GM12864 (cell line): ENCODE measurements at regions not wholly inside any gene's neighbourhood (a gene's known extent, or its start where the extent isn't known, plus 50 kb on each side); places are given as distances from the start of the nearest gene placed in this dataset.

Experiments used
- DNase-seq: peaks from one replicate; pipeline ENCODE4 v3.0.0-alpha.2; 2011; ENCODE audit warnings: low read depth
- H3K4me3 ChIP-seq: 2 replicates; pipeline ENCODE4 v1.5.1; 2011; ENCODE audit warnings: mild to moderate bottlenecking, low read depth, low read length, control low read depth
- CTCF ChIP-seq: IDR thresholded peaks from 2 replicates; pipeline ENCODE4 v1.5.1; 2011; ENCODE audit warnings: low read depth, mild to moderate bottlenecking, moderate library complexity, low read length, control low read depth, inconsistent platforms; ENCODE audit errors: missing control alignments

- H3K4me3 ChIP-seq = no peak overlapping the region
- DNase-seq = no peak
- TF ChIP-seq CTCF = no peak
Measured at GRCh38 chr20:51217347-51218045, 194.6 kb upstream of the KCNG1 start.

- H3K4me3 ChIP-seq = no peak overlapping the region
- no peak for TF ChIP-seq CTCF
- DNase-seq = no peak
Measured at GRCh38 chr20:51216850-51217249, 193.9 kb upstream of the KCNG1 start.

- no peak for TF ChIP-seq CTCF
- DNase-seq = no peak
- no peak overlapping the region for H3K4me3 ChIP-seq
Measured at GRCh38 chr20:51212816-51213215, 189.9 kb upstream of the KCNG1 start.

- no peak for DNase-seq
- no peak overlapping the region for H3K4me3 ChIP-seq
- TF ChIP-seq CTCF = no peak
Measured at GRCh38 chr20:51211191-51211590, 188.3 kb upstream of the KCNG1 start.

- H3K4me3 ChIP-seq = no peak overlapping the region
- no peak for TF ChIP-seq CTCF
Measured at GRCh38 chr20:51210084-51210483, 187.2 kb upstream of the KCNG1 start.

GRCh38 chr20:51208162-51208561 lies 185.3 kb upstream of the KCNG1 start:
- DNase-seq = no peak
- no peak overlapping the region for H3K4me3 ChIP-seq
- TF ChIP-seq CTCF = no peak

More at GRCh38 chr20:51210084-51210483, 187.2 kb upstream of the KCNG1 start:
- no peak for DNase-seq

GRCh38 chr20:51206032-51206662 lies 183.2 kb upstream of the KCNG1 start:
- no peak for DNase-seq
- no peak overlapping the region for H3K4me3 ChIP-seq
- no peak for TF ChIP-seq CTCF
